ENCODE measurements at regions not wholly inside any gene's neighbourhood (a gene's known extent, or its start where the extent isn't known, plus 50 kb on each side); places are given as distances from the start of the nearest gene placed in this dataset.

GRCh38 chr11:134589129-134589528 is 177.1 kb upstream of the B3GAT1 start:
- TF ChIP-seq CTCF (IDR thresholded peaks at IDR 0.05) (no peak), POLR2A (IDR thresholded peaks at IDR 0.05) (no peak), EP300 (IDR thresholded peaks at IDR 0.05) (no peak)
